GM23338 (cell line): ENCODE measurements at regions not wholly inside any gene's neighbourhood (a gene's known extent, or its start where the extent isn't known, plus 50 kb on each side); places are given as distances from the start of the nearest gene placed in this dataset.

ENCODE experiments used
- CREB1 ChIP-seq: fragments of 250-450 bp; sonication (Bioruptor Pico); IDR thresholded peaks from 2 replicates; pipeline ENCODE4 v1.5.0; 2020; ENCODE audit warnings: low read depth, mild to moderate bottlenecking, moderate library complexity
- EZH2phosphoT487 ChIP-seq: fragments of 200-600 bp; sonication (generic); IDR thresholded peaks from one replicate; pipeline ENCODE4 v1.8.1; 2018; ENCODE audit warnings: antibody characterized with exemption; ENCODE audit not compliant: unreplicated experiment
- POLR2AphosphoS5 ChIP-seq: IDR thresholded peaks from 2 replicates; pipeline ENCODE4 v1.6.1; 2016; ENCODE audit warnings: antibody characterized with exemption, low read depth
- ZNF114 ChIP-seq: fragments of 250-450 bp; sonication (Bioruptor Pico); IDR thresholded peaks from 2 replicates; pipeline ENCODE4 v1.5.0; 2020; ENCODE audit warnings: mild to moderate bottlenecking, moderate library complexity
- TF ChIP-seq, protein P1 (sequence below): fragments of 250-450 bp; sonication (Bioruptor Pico); IDR thresholded peaks from 2 replicates; pipeline ENCODE4 v1.5.0; 2020; ENCODE audit warnings: mild to moderate bottlenecking, moderate library complexity

GRCh38 chr7:133202942-133203341, 49.9 kb upstream of the EXOC4 start (continued):
- TF ChIP-seq ZNF114 (CRISPR knock-in tag), result no peak
- no peak for TF ChIP-seq CREB1
- TF ChIP-seq, protein P1, sequence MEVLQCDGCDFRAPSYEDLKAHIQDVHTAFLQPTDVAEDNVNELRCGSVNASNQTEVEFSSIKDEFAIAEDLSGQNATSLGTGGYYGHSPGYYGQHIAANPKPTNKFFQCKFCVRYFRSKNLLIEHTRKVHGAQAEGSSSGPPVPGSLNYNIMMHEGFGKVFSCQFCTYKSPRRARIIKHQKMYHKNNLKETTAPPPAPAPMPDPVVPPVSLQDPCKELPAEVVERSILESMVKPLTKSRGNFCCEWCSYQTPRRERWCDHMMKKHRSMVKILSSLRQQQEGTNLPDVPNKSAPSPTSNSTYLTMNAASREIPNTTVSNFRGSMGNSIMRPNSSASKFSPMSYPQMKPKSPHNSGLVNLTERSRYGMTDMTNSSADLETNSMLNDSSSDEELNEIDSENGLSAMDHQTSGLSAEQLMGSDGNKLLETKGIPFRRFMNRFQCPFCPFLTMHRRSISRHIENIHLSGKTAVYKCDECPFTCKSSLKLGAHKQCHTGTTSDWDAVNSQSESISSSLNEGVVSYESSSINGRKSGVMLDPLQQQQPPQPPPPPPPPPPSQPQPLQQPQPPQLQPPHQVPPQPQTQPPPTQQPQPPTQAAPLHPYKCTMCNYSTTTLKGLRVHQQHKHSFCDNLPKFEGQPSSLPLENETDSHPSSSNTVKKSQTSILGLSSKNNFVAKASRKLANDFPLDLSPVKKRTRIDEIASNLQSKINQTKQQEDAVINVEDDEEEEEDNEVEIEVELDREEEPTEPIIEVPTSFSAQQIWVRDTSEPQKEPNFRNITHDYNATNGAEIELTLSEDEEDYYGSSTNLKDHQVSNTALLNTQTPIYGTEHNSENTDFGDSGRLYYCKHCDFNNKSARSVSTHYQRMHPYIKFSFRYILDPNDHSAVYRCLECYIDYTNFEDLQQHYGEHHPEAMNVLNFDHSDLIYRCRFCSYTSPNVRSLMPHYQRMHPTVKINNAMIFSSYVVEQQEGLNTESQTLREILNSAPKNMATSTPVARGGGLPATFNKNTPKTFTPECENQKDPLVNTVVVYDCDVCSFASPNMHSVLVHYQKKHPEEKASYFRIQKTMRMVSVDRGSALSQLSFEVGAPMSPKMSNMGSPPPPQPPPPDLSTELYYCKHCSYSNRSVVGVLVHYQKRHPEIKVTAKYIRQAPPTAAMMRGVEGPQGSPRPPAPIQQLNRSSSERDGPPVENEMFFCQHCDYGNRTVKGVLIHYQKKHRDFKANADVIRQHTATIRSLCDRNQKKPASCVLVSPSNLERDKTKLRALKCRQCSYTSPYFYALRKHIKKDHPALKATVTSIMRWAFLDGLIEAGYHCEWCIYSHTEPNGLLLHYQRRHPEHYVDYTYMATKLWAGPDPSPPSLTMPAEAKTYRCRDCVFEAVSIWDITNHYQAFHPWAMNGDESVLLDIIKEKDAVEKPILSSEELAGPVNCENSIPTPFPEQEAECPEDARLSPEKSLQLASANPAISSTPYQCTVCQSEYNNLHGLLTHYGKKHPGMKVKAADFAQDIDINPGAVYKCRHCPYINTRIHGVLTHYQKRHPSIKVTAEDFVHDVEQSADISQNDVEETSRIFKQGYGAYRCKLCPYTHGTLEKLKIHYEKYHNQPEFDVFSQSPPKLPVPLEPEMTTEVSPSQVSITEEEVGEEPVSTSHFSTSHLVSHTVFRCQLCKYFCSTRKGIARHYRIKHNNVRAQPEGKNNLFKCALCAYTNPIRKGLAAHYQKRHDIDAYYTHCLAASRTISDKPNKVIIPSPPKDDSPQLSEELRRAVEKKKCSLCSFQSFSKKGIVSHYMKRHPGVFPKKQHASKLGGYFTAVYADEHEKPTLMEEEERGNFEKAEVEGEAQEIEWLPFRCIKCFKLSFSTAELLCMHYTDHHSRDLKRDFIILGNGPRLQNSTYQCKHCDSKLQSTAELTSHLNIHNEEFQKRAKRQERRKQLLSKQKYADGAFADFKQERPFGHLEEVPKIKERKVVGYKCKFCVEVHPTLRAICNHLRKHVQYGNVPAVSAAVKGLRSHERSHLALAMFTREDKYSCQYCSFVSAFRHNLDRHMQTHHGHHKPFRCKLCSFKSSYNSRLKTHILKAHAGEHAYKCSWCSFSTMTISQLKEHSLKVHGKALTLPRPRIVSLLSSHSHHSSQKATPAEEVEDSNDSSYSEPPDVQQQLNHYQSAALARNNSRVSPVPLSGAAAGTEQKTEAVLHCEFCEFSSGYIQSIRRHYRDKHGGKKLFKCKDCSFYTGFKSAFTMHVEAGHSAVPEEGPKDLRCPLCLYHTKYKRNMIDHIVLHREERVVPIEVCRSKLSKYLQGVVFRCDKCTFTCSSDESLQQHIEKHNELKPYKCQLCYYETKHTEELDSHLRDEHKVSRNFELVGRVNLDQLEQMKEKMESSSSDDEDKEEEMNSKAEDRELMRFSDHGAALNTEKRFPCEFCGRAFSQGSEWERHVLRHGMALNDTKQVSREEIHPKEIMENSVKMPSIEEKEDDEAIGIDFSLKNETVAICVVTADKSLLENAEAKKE (CRISPR knock-in tag), result no peak
- no peak for TF ChIP-seq EZH2phosphoT487
- no peak for TF ChIP-seq POLR2AphosphoS5
